Gastroesophageal sphincter (tissue), 3 donors: ENCODE measurements at regions not wholly inside any gene's neighbourhood (a gene's known extent, or its start where the extent isn't known, plus 50 kb on each side); places are given as distances from the start of the nearest gene placed in this dataset.

Experiments
- CTCF ChIP-seq, 4 experiments: fragments of 200-600 bp in 2 of 4; fragments of 450-650 bp in 2 of 4; sonication (generic) in 1 of 4; IDR thresholded peaks; one replicate each; pipeline ENCODE4 v1.5.1; 2017 to 2019; ENCODE audit warnings: antibody characterized with exemption in 4 of 4, mild to moderate bottlenecking in 2 of 4, moderate library complexity in 2 of 4
- EP300 ChIP-seq: sonication (generic); formaldehyde crosslinking; IDR thresholded peaks from one replicate; pipeline ENCODE4 v1.6.1; 2017; ENCODE audit warnings: antibody characterized with exemption, mild to moderate bottlenecking
- POLR2A ChIP-seq, 2 donors: fragments of 450-650 bp; IDR thresholded peaks; one replicate each; pipeline ENCODE4 v1.6.1; 2017; ENCODE audit warnings: antibody characterized with exemption in 2 of 2, mild to moderate bottlenecking in 2 of 2, moderate library complexity in 1 of 2

DNA sequence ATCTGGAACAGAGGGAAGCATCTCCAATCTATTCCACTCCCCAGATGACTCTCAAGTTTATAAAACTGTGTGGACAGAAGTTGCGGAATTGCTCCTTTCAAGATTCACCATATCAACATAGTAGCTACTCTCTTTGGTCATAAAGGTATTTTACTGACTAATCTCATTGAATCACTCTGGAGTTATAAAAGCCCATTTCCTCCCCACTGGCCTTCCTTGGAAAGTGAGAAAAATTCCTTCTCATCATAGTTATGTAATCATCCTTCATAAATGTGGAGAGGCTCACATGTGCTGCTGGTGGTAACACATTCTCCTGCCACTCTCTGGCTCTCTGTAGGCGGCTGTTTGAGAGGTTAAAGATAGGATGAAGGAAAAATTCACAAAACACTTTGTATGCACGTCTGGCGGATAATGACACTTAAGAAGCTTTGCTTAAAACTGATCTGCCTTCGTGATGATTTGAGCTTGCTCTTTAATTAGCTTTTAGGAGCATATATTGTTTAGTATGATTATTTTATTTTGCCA lies 1034.0 kb upstream of the EEF2KMT start:
- TF ChIP-seq EP300 (no peak), CTCF (IDR thresholded peaks at IDR 0.05) (no peak), POLR2A (IDR thresholded peaks at IDR 0.05) (no peak)
